OCI-LY7 (cell line): ENCODE measurements at regions not wholly inside any gene's neighbourhood (a gene's known extent, or its start where the extent isn't known, plus 50 kb on each side); places are given as distances from the start of the nearest gene placed in this dataset.

Source experiments
- BruUV-seq: library from RNA; stranded (reverse); fragments of 400-500 nt; replicated peaks from 2 replicates; lab custom pipeline; 2021; lab: Mats Ljungman, UMichigan
- CTCF ChIA-PET: fragments of 300-600 bp; sonication (Branson Sonifier 250); formaldehyde crosslinking; loops from one replicate; lab custom pipeline; 2022; ENCODE audit warnings: antibody characterized with exemption; ENCODE audit not compliant: unreplicated experiment; lab: Charles Lee
- POLR2A ChIA-PET: fragments of 300-600 bp; sonication (Branson Sonifier 250); formaldehyde crosslinking; loops from one replicate; lab custom pipeline; 2022; ENCODE audit warnings: antibody characterized with exemption; lab: Charles Lee
- DNase-seq: peaks from one replicate; pipeline ENCODE4 v3.0.0-alpha.2; 2015; ENCODE audit warnings: low spot score
- H2AFZ ChIP-seq: fragments of 200-600 bp; sonication (generic), shearing (Covaris generic); 2 replicates; pipeline ENCODE4 v1.6.1; 2014; ENCODE audit warnings: mild to moderate bottlenecking, antibody characterized with exemption, low read length, moderate library complexity
- H3K27ac ChIP-seq: fragments of 200-600 bp; sonication (generic); 2 replicates; pipeline ENCODE4 v1.5.1; 2014; ENCODE audit warnings: mixed run types, low read depth, mild to moderate bottlenecking, moderate library complexity, low read length, inconsistent platforms; ENCODE audit not compliant: poor library complexity, severe bottlenecking
- H3K36me3 ChIP-seq: fragments of 200-600 bp; sonication (generic); 2 replicates; pipeline ENCODE4 v1.6.1; 2014; ENCODE audit warnings: mild to moderate bottlenecking, antibody characterized with exemption, low read length, moderate library complexity, mixed read lengths; ENCODE audit not compliant: insufficient read depth
- H3K4me1 ChIP-seq: fragments of 200-600 bp; sonication (generic); 2 replicates; pipeline ENCODE4 v1.5.1; 2014; ENCODE audit warnings: mild to moderate bottlenecking, low read length; ENCODE audit not compliant: insufficient read depth, poor library complexity, severe bottlenecking
- H3K4me2 ChIP-seq: fragments of 200-600 bp; sonication (generic); 2 replicates; pipeline ENCODE4 v1.6.1; 2014; ENCODE audit warnings: mild to moderate bottlenecking, low read length
- H3K4me3 ChIP-seq: fragments of 200-600 bp; sonication (generic); 2 replicates; pipeline ENCODE4 v1.5.1; 2014; ENCODE audit warnings: mild to moderate bottlenecking, low read depth, low read length; ENCODE audit not compliant: poor library complexity, severe bottlenecking
- H3K79me2 ChIP-seq: fragments of 200-600 bp; sonication (generic); 2 replicates; pipeline ENCODE4 v1.6.1; 2016; ENCODE audit warnings: low read depth, mild to moderate bottlenecking, low read length, moderate library complexity, mixed read lengths; ENCODE audit not compliant: insufficient read depth
- H3K9me2 ChIP-seq: fragments of 200-600 bp; sonication (generic); 2 replicates; pipeline ENCODE4 v1.6.1; 2016; ENCODE audit warnings: mild to moderate bottlenecking, low read length, mixed read lengths; ENCODE audit not compliant: insufficient read depth
- H3K9me3 ChIP-seq: fragments of 200-600 bp; sonication (generic); 2 replicates; pipeline ENCODE4 v1.6.1; 2014; ENCODE audit warnings: mild to moderate bottlenecking, mixed run types, low read length, mixed read lengths
- H4K20me1 ChIP-seq: fragments of 200-600 bp; sonication (generic); 2 replicates; pipeline ENCODE4 v1.6.1; 2014; ENCODE audit warnings: mild to moderate bottlenecking, antibody characterized with exemption, low read length, moderate library complexity, mixed read lengths; ENCODE audit not compliant: insufficient read depth
- CTCF ChIP-seq: fragments of 200-600 bp; sonication (generic); conservative IDR thresholded peaks from 2 replicates; pipeline ENCODE4 v1.5.1; 2014; ENCODE audit warnings: mild to moderate bottlenecking, antibody characterized with exemption, low read length, moderate library complexity, mixed read lengths
- EZH2phosphoT487 ChIP-seq: fragments of 200-600 bp; sonication (generic); IDR thresholded peaks from 2 replicates; pipeline ENCODE4 v1.6.1; 2018; ENCODE audit warnings: low read depth, borderline replicate concordance, mild to moderate bottlenecking, mixed run types, antibody characterized with exemption, low read length, moderate library complexity, mixed read lengths
- intact Hi-C: fragments of 100-400 bp; cut with micrococcal nuclease; formaldehyde crosslinking; loops from one replicate; pipeline ENCODE4 v1.10.0; 2022; ENCODE audit not compliant: unreplicated experiment

GRCh38 chr2:102081606-102082005 is 60.9 kb upstream of the IL1R1 start:
- Histone ChIP-seq H3K36me3 (no peaks in the 10 kb centered on the region), H2AFZ (no peak overlapping the region), H3K4me3 (no peak overlapping the region), H3K9me3 (no peaks in the 10 kb centered on the region), H3K9me2 (no peaks in the 10 kb centered on the region), H3K4me2 (no peak overlapping the region), H3K27ac (no peak overlapping the region), H4K20me1 (no peaks in the 10 kb centered on the region), H3K4me1 (no peaks in the 10 kb centered on the region), H3K79me2 (no peaks in the 10 kb centered on the region)
- intact Hi-C loops = no loop called here
- TF ChIP-seq CTCF = no peak
- no peak for TF ChIP-seq EZH2phosphoT487
- ChIA-PET CTCF (no interaction called here), POLR2A (no interaction called here)
- no TSS peak for BruUV-seq
- DNase-seq = no peak

DNA sequence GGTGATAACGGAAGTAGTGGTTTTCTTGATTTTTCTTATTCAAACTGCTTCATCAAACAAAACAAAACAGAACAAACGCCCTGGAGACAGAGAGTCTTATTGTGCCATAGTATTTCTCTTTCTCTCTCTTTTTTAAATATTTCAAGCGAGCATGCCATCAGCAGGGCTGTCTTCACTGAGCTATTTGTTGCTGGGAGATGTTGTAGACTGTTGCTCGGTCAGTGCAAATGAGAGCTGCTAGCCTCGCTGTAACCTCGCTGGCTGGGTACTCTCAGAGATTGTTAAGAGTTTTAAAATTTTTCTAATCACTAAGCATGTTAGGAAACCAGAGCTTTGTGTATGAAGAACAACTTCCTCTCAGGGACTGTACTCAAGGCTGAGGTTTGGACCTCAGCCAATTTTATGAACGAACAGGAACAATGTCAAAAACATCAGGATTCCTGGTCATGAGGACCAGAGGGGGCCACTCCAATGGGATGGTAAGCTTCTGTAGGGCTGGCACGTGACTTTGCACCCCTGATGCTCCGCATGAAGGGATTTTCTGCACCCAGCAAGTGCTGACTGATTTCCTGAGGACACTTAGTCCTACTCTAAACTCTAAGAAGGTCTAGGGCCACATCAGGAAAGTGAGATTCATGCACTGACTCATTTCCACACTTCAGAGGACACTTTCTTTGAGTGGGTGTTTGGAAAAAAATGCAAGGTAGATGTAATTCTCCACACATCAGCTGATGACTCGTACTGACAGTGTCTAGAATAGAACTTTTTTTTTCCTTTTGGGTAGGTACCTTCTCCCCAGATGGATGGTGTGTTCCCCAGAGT is 59.8 kb upstream of the IL1R1 start:
- intact Hi-C loops = no loop called here
- H3K4me2 ChIP-seq = no peak overlapping the region
- no peak for DNase-seq
- H4K20me1 ChIP-seq = no peaks in the 10 kb centered on the region
- no peaks in the 10 kb centered on the region for H3K4me1 ChIP-seq
- H3K9me2 ChIP-seq = no peaks in the 10 kb centered on the region
- no peak for TF ChIP-seq EZH2phosphoT487
- no peaks in the 10 kb centered on the region for H3K9me3 ChIP-seq
- no TSS peak for BruUV-seq
- no peaks in the 10 kb centered on the region for H3K79me2 ChIP-seq
- ChIA-PET CTCF (no interaction called here), POLR2A (no interaction called here)
- H3K27ac ChIP-seq = no peak overlapping the region
- H2AFZ ChIP-seq = no peak overlapping the region
- H3K36me3 ChIP-seq = no peaks in the 10 kb centered on the region
- no peak overlapping the region for H3K4me3 ChIP-seq

- ChIA-PET POLR2A (no interaction called here), CTCF (no interaction called here)
- no peak overlapping the region for H3K27ac ChIP-seq
- no peaks in the 10 kb centered on the region for H3K79me2 ChIP-seq
- BruUV-seq = no TSS peak
- TF ChIP-seq CTCF (no peak), EZH2phosphoT487 (no peak)
- H3K4me2 ChIP-seq = no peak overlapping the region
- H3K9me3 ChIP-seq = no peaks in the 10 kb centered on the region
- H3K9me2 ChIP-seq = no peaks in the 10 kb centered on the region
- intact Hi-C loops = no loop called here
- no peak for DNase-seq
- H4K20me1 ChIP-seq = no peaks in the 10 kb centered on the region
- H3K4me1 ChIP-seq = no peaks in the 10 kb centered on the region
- no peaks in the 10 kb centered on the region for H3K36me3 ChIP-seq
- H3K4me3 ChIP-seq = no peak overlapping the region
- no peak overlapping the region for H2AFZ ChIP-seq
Observed at GRCh38 chr2:102083393-102083703, 59.2 kb upstream of the IL1R1 start.
